ENCODE measurements at regions not wholly inside any gene's neighbourhood (a gene's known extent, or its start where the extent isn't known, plus 50 kb on each side); places are given as distances from the start of the nearest gene placed in this dataset.
A peak's percentile ranks its signal among the peaks of the same experiment; 100 is the strongest.
"Not testable (repeated sequence)": the region's sequence is repeated elsewhere in the genome, so short reads cannot be mapped to it uniquely, and the experiment has no call there.

DNA sequence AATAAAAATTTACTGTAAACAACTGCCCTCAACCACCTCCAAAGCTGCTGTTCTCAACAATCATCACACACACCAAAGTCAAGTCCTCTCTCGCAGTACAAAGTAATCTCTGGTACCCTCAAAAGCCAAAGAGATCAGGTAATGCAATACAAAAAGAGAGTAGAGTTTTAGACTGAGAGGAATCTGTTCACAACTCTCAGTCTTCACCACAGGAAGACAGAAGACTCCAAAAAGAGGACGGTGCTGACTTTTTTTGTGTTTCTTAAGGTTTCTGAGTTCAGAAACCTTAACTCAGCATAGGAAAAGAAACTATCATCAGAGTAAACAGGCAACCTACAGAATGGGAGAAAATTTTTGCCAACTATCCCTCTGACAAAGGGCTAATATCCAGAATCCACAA, 1072.3 kb upstream of the DIAPH2 start:
- DNase-seq, result no peak

DNA sequence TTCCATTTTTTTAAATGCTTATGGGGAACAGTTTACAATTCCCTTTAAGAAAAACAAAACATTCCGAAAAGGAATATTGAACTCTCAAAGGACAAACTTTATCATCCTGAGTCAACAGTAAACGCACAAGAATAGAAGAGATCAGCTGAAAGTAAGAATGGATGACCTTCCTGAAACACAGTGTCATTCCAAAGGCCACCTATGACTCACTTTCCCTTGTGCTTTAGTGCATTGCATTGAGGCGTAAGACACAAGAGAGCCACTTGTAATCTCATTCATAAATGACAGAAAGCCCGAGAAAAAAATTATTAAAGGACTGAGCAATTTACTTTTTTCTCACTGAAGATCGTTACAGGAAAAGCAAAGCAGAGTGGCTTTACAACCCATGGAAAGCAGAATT, 1062.4 kb upstream of the DIAPH2 start:
- no peak for DNase-seq

DNA sequence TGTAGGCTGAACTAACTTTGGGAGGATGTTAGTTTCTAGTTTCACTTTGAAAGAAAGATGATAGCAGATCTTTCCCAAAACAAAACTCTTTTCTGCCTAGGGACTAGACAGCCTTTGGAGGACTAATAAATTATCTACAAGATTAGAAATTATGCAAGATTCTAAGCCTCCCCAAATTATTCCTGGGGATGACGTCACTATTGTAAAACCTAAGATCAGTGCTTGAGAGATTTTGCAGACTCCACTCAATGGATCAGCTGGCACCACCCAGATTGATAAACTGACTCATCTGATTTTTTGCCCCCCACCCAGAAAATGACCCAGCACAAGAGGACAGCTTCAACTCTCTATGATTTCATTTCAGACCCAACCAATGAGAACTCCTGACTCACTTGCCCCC, 1057.9 kb upstream of the DIAPH2 start:
- no peak for DNase-seq

DNA sequence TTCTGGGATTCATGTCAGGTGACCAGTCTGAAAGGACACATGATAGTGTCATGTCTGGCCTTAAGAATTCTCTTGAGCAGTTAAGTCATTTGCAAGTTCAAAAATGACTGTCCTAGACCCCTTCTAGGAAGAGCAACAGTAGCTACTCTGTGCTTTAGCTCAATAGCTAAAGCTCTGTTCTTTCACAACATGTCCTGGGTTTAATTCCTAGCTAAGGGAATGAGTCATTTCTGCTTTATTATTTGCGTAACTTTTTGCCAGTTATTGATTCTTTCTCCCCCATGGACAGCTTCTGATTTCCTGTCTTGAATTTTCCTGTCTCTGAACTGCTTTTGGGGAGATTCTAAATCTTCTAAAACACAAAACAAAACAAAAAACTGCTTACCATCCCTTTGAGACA, 1055.8 kb upstream of the DIAPH2 start:
- DNase-seq, result no peak

DNA sequence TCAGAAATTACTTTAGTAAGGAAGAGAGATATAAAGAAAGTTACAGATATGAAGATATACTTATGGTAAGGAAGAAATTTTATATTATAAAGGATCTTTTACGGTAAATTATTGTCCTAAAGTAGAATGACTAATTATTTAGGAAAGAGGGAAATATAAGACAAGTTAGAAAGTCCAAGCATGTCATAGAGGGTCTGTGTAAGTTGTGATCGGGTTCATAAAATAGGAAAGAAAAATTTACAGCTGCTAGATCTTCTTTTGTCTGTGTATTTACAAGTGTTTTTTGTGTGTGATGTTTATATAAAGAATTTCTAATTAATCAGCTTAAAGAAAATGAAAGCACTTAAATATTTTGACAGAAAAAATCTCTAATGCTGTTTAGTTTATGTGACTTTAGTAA, 1054.9 kb upstream of the DIAPH2 start:
- no peak for DNase-seq

DNA sequence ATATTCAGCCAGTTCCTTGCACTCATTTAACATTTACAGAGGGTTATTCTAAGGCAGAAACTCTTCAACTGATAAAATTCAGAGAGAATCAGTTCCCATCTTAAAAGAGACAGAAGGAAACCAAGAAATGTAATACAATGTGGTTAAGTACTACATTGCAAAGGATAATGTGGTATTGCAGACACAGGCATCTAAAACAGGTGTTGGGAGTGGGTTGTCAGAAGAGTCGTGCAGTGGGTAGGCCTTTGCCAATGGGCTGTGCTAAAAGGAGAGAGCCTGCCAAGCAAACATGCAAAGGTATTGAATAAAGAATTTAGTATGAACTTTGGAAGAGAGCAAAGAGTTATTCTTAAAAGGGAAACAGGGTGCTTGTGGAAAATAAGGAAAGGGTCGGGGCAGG, 1044.4 kb upstream of the DIAPH2 start:
- no peak for DNase-seq

DNA sequence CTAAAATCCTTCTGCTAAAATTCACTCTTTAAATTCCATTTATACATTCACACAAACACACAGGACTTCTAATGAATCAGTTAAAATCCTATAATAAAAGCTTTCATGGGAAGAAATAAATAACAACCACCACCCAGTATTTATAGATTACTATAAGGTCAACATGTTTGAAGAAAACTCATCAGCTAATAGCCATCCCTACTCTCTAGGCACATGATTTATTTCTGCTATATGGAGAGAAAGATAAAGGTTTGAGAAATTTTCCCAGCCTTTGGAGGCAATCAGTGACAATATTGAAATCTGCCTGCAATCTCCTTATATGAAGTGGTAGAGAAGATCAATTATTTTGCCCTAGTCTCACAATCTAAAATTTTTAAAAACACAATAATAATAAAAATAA, 1038.9 kb upstream of the DIAPH2 start:
- DNase-seq, result no peak

DNA sequence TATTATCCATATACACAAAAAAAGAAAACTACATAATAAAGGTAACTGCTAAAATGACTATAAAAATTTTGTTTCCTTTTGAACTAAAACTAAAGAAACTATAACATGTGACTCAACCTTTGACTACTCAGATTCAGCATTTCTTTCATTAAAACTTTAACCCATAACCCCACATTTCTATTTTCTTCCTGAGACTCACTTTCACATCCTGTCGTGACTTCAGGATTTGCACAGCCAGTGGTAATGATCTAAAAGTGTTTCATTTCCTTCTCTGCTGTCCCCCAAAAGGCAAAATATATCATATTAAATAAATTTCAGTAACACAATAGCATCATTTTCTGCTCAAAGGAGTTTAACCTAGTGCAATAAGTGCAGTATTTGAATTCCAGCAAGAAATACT, 1022.4 kb upstream of the DIAPH2 start:
- no peak for DNase-seq

DNA sequence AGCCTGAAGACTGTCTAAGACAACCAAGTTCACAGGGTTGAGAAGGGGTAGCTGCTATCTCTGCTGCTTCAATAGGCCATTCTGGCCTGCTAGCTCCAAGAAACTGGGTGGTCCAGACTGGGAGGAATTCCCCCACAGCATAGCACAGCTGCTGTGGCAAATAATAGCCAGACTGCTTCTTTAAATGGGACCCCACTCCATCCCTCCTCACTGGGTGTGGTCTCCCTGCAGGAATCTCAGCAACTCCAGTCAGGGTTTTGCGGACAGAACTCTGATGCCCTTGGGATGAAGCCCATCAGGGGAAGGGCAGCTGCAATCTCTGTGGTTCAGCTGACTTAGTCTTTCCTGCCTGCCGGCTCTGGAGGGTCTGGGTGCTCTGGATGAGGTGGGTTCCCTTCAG, 1018.6 kb upstream of the DIAPH2 start:
- no peak for DNase-seq

DNA sequence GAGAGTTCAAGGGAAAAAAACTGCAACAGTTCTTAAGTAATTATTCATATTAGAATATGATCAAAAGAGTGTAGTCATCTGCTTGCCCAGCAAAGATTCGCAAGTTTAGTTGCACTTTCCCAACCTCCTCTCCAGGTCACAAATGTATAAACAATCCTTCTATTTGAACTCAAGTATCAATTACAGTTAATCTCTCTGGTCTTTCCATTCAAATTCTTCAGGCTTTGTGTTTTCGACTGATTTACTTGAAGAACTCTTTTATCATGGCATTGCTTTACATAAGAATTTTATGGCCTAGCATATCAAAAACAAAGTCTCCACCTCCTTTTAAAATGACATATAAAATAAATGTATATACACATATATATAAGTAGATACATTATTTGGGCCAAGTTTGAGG, 1009.6 kb upstream of the DIAPH2 start:
- no peak for DNase-seq

DNA sequence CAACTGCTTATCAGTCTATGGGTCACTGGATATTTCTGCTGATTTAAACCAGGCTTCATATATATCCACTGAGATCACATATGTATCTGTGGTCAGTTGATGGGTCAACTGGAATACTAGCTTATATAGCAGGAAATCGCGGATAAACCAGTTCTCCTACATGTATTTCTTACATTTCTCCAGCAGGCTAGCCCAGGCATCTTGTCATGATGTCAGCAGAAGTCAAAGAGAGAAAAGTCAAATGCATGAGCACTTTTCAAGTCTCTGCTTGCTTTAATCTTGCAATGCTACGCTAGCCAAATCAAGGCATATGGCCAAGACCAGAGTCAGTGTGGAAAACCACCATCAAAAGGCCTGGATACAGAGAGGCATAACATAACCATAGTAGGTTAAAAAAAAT, 1008.8 kb upstream of the DIAPH2 start:
- no peak for DNase-seq

DNA sequence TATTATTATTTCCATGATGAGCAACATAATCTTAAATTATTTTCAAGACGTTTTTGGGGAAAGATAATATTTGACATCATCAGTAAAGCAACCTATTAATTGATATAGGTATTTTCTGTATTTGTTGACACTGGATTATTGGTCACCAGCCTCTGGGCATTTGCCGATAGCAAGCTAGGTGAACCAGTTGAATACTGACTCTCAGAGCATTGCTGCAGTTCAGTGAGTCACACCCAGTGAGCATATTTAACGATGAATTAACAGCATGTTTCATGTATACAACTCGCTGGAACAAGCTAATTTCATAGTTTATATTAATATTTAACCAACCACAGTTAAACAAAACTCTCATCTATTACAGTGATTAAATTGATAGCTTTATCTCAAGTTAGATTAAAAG, 1006.0 kb upstream of the DIAPH2 start:
- DNase-seq, result no peak

DNA sequence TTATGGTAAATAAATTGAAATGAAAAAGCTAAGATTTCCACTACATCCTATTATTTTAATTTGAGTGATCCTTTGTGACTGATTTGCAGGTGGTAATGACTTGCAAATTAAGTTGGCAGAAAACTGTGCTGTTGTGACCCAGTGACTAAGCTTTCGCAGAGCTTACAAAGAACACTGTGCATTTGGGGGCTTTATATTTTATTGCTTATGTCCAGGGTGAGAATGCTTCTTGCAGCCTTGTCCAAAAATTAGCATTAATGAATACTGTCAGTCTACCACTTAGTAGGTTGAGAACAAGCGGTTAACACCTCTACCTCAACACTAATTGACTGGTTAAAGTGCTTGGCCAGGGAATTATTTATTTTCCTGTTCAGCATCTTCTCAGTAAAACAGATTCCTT, 991.3 kb upstream of the DIAPH2 start:
- no peak for DNase-seq

DNA sequence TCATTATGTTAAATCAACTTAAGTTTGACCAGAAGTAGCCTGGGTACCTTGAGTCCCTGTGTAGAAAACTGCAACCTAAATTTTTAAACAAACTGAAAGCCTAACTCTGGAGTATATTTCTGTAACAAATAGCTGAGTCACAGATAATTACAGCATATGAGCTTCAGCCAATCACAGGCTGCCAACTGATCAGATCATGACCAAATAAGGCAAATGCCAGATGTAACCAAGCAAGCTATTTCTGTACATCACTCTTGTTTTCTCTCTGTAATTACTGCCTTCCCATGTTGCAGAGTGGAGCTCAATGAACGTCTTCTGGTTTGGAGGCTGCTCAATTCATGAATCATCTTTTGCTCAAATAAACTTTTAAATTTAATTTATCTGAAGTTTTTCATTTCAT, 980.9 kb upstream of the DIAPH2 start:
- no peak for DNase-seq

DNA sequence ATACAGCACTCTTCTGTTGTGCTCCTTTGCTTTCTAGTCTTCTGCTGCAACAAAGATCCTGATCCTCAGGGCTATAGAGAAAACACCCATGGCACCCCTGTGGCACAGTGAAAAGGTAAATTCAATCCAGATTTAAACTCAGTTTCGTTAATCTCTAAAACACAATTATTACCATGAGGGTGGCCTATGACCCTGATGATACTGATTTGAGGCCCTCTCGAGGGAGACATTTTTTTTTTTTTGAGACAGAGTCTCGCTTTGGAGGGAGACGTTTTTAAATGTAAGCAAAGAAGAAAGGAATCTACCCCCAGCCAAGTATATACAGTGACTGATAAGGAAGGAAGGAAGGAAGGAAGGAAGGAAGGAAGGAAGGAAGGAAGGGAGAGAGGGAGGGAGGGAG, 967.8 kb upstream of the DIAPH2 start:
- DNase-seq, result no peak

DNA sequence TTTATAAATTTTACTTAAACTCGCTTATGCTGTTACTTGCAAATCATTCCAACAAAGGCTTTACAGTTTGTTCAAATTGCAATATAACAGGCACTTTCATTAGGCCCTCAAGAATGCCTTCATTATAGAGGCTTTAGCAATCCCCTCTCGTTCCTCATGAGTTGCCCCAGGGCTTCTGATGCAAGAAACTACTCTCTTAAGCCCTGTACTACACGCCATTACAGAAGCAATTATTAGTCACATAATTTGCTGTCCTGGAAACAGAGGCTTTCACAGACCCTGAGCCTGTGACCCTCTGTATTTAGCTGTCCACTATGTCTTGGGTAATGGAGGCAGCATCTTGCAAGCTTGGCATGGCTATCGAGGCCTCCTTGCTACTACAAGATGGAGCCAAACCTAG, 965.9 kb upstream of the DIAPH2 start:
- DNase-seq, result no peak

DNA sequence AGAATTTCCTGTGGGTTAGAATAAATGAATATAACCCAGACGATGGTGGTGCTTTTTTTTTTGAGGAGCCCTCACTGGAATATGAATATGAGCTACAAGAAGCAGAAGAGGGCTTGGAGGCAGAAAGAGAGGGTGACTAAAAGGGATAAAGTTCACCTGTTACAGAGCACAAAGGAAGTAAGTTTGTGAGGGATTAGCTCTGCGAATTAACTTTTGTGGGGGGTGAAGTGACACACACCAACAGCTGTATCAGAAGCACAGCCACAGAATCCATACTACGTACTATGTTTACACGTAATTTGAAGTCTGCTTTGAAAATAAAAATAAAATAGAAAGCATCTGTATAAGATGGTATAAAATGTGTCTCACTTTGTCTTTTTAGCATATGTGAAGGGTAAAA, 963.6 kb upstream of the DIAPH2 start:
- no peak for DNase-seq

DNA sequence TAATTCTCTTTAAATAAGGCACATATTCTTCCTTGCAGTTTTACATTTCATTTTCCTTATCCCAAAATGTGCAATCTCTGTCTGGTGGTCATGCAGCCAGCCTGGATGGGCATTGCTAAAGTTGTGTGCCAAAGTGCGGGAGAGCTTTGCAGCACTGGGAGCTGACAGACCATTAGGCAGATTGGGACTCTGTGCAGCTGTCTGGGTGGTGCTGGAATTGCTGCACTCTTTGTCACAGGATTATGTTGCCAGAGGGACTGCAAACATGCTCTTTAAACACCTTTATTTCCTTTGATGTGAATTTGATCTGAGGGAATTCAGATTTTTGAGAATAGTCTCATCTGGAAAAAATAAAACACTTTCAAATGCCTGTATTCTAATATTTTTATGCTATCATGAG, 956.2 kb upstream of the DIAPH2 start:
- no peak for DNase-seq

DNA sequence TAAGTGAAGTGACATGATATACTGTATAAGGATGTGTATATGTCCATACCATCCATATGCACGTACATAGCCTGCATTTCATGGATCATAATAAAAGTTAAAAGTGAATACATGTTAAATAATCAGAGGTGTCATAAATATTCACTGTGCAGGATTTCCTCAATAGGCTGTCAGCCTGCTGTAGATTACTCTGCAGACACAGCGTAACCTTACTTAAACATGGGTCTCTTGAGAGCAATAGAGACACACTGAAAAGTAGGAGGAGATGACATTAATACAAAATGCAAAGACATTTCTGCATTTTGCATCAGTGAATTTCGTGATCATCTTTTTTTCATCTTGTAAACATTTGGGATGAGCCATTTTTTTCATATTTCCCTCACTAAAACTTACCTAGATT, 955.2 kb upstream of the DIAPH2 start:
- no peak for DNase-seq

DNA sequence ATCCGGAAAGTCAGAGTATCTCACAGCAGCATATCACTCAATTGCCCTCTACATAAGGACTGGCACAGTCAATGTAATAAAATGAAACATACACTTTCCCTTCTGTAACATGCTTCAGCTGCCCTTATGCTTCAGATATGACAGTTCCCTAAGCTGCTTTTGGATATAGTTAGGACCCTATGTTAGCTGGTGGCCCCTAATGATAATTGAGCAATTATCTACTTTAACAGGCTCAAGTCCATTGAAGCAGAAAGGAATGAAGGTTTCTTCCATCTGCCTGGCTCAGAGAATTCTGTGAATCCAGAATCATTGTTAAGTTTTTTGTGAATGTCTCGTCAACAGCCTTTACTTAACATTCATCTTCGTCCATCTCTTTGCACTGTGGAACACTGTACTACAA, 951.2 kb upstream of the DIAPH2 start:
- DNase-seq, result no peak

DNA sequence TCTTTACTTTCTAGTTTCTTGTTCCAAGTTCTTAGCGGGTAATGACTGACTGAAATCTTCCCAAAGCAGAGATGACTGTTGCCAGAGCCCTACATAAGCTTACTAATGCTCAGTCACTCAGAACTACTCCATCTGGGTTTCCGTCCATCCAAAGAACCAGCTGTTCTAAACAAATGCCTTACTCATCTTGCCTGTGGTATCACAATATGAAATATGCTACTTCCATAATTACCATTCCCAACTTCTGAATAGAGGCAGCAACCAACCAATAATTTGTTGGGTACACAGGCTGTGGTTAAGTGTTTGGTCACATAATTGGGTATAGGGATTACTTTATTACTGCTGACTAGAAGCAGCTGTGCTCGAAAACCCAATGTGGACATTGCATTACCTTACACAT, 930.2 kb upstream of the DIAPH2 start:
- DNase-seq, result no peak

DNA sequence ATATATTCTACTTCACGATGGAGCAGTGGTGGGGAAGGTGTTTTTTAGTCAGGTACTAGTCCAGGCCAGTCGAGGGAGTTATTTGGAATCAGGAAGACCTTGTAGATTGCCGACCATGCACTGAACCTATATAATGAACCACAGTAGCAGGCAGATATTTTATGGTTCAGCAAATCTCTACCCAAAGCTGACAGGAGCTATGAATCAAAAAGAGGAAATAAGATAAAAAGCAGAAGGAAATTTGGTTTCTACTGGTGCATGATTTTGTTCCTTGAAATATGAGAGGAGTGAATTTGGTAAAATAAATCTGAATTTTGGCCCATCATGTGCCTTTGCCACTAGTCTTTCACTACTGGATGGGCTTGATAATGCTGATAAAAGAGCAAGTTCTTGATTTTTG, 924.3 kb upstream of the DIAPH2 start:
- DNase-seq, result no peak

DNA sequence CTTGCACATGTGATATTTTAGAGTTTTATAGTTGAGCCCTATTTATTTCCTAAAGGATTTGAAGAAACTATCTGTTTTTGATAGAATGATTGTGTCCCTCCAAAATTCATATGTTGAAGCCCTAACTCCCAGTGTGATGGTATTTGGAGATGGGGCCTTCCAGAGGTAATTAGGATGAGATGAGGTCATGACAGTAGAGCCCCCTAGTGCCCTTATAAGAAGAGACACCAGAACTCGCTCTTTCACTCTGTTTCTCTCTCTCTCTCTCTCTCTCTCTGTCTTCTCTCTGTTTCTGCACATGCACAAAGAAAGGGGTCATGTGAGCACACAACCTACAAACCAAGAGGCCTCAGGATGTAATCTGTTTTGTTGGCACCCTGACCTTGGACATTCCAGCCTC, 921.9 kb upstream of the DIAPH2 start:
- no peak for DNase-seq

DNA sequence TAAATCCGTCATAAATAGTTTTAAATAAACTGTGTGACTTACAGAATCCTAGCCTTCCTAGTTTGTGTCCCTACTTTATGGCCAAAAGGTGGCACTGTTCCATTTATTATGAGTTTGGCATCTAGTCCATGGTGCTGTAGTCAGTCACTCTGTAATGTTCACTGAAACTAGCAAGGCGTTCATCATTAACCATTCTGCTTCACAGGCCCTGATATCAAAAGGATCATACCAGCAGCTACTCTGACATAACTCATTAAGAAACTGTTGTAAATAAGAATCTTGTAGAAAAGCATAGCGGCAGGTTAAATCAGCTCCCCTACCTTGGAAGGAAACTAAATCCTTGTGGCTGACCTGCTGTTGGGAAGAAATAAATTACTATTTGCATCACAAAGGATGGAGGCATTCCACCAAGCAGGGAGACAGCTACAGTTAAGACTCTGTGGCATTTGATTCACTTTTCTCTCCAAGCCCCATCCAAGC, 919.6 kb upstream of the DIAPH2 start:
- DNase-seq, result peak; percentile 48

DNA sequence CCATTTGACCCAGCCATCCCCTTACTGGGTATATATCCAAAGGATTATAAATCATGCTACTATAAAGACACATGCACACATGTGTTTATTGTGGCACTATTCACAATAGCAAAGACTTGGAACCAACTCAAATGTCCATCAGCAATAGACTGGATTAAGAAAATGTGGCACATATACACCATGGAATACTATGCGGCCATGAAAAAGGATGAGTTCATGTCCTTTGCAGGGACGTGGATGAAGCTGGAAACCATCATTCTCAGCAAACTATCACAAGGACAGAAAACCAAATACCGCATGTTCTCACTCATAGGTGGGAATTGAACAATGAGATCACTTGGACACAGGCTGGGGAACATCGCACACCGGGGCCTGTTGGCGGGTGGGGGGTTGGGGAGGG, 913.4 kb upstream of the DIAPH2 start:
- not testable (repeated sequence) for DNase-seq

DNA sequence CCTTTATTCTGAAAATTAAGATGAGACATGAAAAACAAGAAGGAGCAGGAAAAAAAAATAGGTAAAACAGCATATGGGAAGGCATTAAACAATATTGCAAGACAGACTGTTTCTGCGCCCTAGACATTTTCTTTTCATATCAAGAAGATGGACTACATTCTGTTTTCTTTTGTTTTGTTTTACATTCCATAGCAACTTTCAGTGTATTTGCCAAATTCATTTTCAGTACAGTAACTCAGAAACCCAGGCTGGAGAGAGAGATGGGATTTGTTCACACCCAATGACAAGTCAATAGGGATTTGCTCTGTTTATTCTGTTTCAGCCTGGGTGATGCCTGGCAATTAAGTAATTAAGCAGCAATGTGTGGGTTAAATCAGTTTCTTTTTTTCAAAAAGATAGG, 892.8 kb upstream of the DIAPH2 start:
- DNase-seq, result no peak
